Fibroblast of villous mesenchyme (primary cell): ENCODE measurements at regions not wholly inside any gene's neighbourhood (a gene's known extent, or its start where the extent isn't known, plus 50 kb on each side); places are given as distances from the start of the nearest gene placed in this dataset.
"Not testable (repeated sequence)": the region's sequence is repeated elsewhere in the genome, so short reads cannot be mapped to it uniquely, and the experiment has no call there.

ENCODE experiments used
- DNase-seq: peaks from one replicate; pipeline ENCODE4 v3.0.0-alpha.2; 2010; ENCODE audit warnings: low read depth
- H3K4me3 ChIP-seq: 2 replicates; pipeline ENCODE4 v1.5.1; 2011; ENCODE audit warnings: low read depth, mild to moderate bottlenecking, low read length
- CTCF ChIP-seq: IDR thresholded peaks from 2 replicates; pipeline ENCODE4 v1.5.1; 2012; ENCODE audit warnings: low read depth, mild to moderate bottlenecking, low read length; ENCODE audit not compliant: insufficient read depth

GRCh38 chrX:78555401-78555980 lies 103.6 kb downstream of the RTL3 start:
- TF ChIP-seq CTCF: peak; percentile 40
- no peak for DNase-seq
- no peak overlapping the region for H3K4me3 ChIP-seq

GRCh38 chrX:78552628-78553027 lies 106.5 kb downstream of the RTL3 start:
- not testable (repeated sequence) for H3K4me3 ChIP-seq, DNase-seq

DNA sequence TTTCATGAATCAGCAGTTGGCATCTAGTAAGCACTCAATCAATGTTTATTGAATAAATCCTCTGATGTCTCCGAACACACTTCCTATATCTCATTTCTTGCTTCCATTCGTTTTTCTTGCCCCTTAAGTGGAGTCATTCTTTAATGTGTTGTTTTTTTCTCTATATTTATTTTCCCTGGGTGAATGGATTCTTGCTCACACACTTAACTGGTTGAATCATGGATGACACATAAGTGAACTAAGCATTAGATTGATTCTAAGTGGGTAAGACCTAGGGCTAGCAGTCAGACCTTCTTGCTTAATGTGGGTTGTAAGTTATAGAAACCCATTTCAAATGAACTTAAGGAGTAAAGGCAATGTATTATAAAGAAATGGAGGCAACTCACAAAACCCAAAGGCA lies 111.1 kb downstream of the RTL3 start:
- DNase-seq: no peak
- H3K4me3 ChIP-seq: no peak overlapping the region
- TF ChIP-seq CTCF: no peak

- no peak for TF ChIP-seq CTCF
- no peak for DNase-seq
- H3K4me3 ChIP-seq: no peak overlapping the region
Measured at GRCh38 chrX:78545233-78545632, 113.9 kb downstream of the RTL3 start.

DNA sequence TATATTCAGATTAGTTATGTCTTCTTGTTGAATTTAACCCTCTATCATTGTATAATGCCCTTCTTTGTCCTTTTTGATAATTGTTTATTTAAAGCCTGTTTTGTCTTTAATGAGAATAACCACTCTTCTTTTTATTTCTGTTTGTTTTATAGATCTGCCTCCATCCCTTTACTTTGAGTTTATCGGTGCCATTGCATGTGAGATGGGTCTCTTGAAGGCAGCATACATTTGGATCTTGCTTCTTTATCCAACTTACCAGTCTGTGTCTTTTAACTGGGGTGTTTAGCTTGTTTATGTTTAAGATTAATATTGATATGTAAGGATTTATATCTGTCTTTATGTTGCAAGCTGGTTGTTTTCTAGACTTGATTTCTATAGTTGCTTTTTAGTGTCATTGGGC lies 115.8 kb downstream of the RTL3 start:
- no peak for DNase-seq
- H3K4me3 ChIP-seq: no peak overlapping the region
- no peak for TF ChIP-seq CTCF

DNA sequence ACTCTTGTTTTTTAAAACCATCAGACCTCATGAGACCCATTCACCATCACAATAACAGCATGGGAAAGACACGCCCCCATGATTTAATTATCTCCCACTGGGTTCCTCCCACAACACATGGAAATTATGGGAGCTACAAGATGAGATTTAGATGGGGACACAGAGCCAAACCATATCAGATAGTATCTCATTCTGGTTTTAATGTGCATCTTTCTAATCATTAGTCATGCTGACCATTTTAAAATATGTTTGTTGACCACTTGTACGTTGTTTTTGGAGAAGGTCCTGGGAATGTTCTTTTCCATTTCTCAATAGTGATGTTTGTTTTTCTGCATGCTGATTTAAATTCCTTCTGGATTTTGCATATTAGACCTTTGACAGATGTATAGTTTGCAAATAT lies 119.0 kb downstream of the RTL3 start:
- no peak overlapping the region for H3K4me3 ChIP-seq
- no peak for DNase-seq
- no peak for TF ChIP-seq CTCF

DNA sequence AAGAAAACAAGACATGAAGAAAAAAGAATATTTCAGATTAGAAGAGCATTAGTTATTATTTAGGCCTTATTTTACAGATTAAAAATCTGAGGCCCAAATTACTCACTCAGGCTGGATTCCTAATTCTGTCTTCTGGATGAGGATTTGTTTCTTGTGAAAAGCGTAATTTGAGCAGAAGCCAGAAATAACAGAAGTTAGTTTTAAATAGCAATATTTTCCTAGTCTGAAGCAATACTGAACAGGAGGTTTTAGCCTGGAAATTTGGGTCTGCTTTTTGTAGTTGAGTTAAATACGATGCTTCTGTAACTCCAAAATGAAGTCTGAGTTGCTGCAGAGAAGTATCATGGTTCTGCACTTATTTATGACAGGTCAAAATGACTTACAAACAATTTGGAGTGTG lies 124.9 kb downstream of the RTL3 start:
- DNase-seq: no peak
- no peak overlapping the region for H3K4me3 ChIP-seq
- TF ChIP-seq CTCF: no peak
